DMS 273 treated with DMSO at 0.1 percent for 48 hours (cell line): ENCODE measurements at regions not wholly inside any gene's neighbourhood (a gene's known extent, or its start where the extent isn't known, plus 50 kb on each side); places are given as distances from the start of the nearest gene placed in this dataset.
A peak's percentile ranks its signal among the peaks of the same experiment; 100 is the strongest.

Experiments
- DNase-seq: peaks from one replicate; lab custom pipeline; 2025; lab: John Stamatoyannopoulos, UW

- no peak for DNase-seq
Measured at GRCh38 chr18:37721544-37722522, 156.2 kb upstream of the CELF4 start.

GRCh38 chr18:37720663-37721062 lies 155.1 kb upstream of the CELF4 start:
- no peak for DNase-seq

- DNase-seq, result no peak
Measured at GRCh38 chr18:37717656-37718055, 152.1 kb upstream of the CELF4 start.

DNA sequence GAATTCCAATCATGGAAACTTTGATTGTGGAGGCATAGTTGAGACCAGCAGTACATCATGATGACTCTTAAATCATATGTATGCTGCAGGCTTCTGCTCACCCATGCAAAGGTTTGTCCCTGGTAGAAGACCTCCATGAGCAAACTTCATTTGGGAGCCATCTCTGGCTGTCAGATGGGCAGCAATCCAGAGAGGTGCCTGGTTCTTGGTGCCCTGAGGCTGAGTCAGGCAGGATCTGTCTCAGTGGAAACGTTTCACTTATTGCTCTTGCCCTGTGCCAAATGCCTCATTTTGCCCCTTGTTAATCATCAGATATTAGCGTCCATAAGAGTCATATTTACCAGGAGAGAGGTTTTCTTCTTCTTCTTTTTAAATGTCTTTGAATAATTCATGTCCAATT lies 151.5 kb upstream of the CELF4 start:
- DNase-seq, result no peak

DNA sequence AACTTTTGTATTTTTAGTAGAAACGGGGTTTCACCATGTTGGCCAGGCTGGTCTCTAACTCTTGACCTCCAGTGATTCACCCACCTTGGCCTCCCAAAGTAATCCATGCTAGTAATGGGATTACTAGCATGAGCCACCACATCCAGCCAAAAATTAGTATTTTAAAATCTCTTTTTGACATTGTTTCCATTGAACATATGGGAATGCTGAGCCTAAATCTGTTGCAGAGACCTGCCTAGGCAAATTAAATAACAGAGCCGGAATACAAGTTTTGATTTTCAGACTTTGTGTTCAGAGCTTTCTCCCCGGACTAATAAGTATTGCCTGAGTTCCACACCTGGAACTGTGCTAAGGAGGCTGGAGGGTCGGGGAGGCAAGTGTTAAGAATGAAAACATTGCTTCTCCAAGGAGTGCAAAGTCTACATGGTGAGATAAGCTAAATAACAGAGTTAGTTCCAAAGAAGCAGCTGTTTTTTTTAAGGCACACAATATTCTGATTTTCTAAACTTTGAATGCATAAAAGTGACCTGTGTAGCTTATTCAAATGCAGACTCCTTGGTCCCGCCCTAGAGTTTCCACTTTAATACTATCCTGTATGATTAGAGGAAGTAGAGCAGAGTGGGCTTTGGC lies 150.6 kb upstream of the CELF4 start:
- no peak for DNase-seq

- peak; percentile 3 for DNase-seq
Measured at GRCh38 chr18:37714691-37715090, 149.1 kb upstream of the CELF4 start.

- no peak for DNase-seq
Measured at GRCh38 chr18:37712776-37713175, 147.2 kb upstream of the CELF4 start.

DNA sequence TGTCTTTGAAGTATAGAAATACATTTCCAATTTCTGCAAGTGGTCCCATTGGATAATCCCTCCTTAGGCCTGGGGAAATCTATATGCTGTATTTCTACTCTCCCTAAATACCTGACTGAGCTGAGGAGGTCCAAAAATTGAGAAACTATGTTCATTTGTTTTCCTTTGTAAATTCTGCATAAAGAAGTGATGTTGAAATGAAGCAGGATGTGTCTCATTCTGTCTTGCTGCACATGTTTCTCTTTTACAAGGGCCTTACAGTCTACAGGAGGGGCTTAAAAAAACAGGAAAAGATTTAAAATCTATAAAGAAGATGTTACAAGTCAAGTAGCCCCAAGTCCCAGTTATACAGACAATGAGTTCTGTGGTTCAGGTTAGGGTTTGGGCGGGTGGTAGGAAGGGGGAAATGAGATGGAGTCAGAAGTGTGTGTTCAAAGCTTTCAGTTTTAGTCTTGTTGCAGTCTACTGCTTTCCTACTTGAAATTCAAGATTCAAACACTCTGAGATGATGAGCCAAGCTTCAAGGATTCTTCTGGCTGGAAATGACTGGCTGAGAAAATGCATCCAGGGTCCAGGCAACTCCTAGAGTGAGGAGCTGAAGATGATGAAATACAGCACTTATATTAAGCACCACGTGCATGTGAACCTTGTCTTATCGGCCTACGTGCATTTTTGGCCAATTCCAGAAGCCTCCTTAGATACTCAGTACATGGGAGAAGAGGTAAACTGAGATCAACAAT lies 146.3 kb upstream of the CELF4 start:
- DNase-seq, result no peak

- DNase-seq, result no peak
Measured at GRCh38 chr18:37710726-37711125, 145.1 kb upstream of the CELF4 start.

- no peak for DNase-seq
Measured at GRCh38 chr18:37709740-37710139, 144.1 kb upstream of the CELF4 start.

DNA sequence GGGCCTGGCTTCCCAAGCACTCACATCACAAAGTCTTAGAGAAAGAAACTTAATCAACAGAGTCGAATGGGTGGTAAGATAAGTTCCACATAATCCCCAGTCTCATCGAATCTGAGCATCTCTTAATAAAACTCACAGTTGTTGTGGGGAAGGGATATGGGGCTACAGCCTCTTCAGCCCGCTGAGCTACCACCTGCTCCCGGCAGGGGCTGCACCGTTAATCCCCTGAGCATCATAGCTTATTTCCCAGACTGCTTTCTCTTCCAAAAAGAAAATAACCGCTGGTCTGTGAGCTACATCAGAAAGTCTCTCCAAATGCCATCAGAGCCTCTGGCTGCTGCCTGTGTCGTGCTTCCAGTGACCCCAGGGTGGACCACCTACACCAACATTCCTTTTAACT lies 139.4 kb upstream of the CELF4 start:
- DNase-seq, result no peak

DNA sequence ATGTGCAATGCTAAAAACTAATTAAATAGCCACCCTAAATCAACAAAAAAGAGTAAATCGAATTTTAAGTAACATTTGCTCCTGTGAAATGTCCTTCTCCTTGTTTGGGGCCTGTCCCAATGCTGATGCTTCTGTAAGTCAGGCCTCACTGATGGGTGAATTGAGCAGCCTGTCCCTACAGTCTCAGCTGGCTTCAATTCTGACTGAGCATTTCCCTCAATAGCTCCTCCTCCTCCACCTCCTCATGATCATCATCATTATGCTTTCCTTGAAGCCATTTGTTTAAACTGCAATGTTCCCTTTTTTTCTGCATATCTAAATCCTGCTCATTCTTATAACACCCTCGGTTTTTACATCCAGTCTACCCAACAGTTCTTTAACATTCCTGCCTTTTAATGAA lies 137.2 kb upstream of the CELF4 start:
- DNase-seq, result no peak

DNA sequence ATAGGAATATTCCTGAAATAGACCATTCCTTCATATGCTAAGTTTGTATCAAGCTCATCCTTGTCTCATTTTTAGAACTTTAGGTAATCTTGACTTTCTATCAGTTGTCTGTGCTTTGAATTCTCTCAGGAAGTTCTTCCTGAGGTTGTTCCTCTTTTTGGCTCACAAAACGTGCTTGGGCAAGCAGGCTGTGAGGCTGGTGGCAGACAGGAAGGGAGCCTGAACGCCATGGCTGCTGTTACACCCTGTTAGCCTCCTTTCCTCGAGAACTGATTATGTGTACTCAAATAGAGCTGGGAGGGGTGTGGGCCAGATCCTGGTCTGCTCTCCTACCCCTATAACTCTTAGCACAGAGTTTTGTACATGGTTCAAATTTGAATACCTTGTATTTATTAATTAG lies 136.4 kb upstream of the CELF4 start:
- no peak for DNase-seq

DNA sequence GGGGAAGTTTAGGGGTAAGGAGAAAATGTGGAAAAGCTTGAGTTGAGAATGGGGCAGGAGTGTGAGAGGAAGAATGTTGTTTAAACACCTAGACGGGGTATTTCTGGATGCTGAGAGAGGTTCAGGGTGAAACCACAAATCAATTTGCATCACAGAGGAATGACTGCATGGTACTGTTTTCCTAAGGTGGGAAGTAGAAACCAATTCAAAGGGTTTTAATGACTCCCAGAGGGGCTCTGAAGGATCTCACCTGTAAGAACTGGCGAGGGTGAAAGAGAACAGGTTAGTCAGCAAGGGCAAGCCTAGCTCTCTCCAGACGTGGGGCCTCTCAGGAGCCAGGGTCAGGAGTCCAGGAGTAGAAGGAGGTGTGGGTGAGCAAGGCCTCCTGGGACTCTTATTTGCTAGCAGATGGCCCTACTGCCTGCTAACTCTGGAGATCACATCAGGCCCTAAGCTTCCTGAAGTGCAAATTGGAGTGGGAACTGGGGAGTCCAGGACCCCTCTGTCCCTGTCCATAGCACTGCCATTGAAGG lies 133.0 kb upstream of the CELF4 start:
- no peak for DNase-seq

DNA sequence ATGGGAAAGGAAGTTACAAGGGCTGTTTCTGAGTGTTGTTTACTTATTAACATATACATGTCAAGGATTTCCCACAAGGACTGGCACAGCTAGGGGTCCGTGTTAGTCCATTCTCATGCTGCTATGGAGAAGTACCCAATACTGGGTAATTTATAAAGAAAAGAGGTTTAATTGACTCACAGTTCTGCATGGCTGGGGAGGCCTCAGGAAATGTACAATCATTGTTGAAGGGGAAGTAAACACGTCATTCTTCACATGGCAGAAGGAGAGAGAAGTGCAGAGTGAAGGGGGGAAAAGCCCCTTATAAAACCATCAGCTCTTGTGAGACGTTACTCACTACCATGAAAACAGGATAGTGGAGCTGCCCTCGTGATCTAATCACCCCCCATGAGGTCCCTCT lies 128.9 kb upstream of the CELF4 start:
- no peak for DNase-seq

DNA sequence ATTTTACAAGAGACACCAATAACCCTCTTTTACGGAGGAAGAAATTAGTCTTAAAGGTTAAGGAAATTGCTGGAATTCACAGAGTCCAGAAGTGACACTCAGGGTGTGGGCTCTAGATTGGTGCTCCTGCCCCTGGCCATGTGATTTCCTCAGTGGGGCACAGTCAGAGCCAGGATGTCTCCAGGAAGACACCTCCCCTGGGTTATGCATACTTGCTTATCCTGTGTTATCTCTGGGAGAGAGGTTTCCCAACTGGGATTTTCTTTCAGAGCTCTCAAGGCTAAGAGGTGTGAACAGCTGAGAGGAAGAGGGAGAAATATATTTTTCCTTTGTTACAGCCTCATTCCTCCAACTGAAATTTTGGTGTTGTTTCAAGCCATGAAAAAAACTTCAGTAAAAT lies 125.6 kb upstream of the CELF4 start:
- DNase-seq, result no peak

DNA sequence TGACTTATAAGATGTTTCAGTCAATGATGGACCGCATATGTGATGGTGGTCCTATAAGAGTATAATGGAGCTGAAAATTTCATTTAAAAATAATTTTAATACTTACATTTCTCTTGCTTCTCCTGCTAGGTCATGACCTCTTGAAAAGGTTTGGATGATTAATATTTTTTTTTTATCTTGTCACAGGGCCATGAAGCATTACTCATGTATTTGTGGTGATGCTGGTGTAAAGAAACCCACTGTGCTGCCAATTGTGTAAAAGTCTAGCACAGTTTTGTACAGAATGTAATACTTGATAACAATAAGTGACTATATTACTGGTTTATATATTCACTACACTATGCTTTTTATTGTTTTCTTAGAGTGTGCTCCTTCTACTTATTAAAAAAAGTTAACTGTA lies 124.2 kb upstream of the CELF4 start:
- DNase-seq, result no peak

DNA sequence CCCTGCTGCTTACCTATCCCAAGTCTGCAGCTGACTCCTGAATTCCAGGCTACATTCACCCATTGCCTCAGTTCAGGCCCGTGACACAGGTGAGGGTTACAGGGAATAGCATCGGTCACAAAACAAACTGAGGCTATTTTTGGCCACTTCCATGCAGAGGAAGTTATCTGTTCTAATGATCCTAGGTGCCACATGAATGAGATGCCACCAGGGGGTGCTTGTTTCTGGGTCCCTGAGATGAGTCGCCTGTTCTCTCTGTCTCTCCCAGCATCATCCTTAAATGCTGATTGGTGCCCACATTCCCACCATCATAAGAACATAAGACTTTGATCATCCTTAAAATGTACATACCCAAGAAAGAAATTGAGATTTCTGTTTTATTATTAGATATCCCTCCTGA lies 119.0 kb upstream of the CELF4 start:
- DNase-seq, result no peak

DNA sequence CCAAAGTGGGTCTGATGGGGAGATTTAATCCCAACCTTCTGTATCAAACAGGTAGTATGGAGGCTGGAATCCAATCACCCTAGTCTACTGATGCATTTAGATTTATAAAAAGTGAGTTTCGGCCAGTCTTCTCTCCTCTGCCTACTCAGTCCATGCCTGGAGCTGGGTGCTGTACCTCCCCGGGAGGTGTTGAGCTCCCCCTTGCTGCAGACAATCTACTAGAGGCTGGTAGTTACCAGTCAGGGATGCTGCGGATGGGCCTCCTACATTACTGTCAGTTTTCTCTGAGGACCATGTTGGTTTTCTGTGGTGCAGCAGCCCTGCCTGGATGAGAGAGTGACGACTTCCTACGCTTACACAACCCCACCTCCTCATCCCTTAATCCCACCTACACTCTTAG lies 118.6 kb upstream of the CELF4 start:
- no peak for DNase-seq

GRCh38 chr18:37680911-37681310 lies 115.3 kb upstream of the CELF4 start:
- no peak for DNase-seq

GRCh38 chr18:37676276-37676675 lies 110.7 kb upstream of the CELF4 start:
- no peak for DNase-seq

DNA sequence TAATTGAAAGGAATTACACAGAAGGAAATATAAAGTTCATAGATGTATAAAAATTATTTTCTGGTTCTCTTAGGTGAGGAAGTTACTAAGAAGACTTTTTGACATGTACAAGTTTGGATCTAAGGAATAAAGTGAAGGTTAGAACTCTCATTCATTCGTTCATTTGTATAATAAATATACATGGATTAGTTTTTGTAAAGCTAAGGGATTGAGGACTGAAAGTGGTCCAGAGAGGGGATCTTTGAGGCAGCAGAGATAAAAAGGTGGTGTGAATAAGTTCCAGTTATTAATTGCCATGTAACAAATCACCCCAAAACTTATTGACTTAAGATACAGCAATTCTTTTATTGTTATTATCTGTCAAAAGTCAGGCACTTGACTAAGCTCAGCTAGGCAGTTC lies 110.1 kb upstream of the CELF4 start:
- no peak for DNase-seq

GRCh38 chr18:37674570-37674969 lies 109.0 kb upstream of the CELF4 start:
- no peak for DNase-seq
